Nephron (organoid): ENCODE measurements at regions not wholly inside any gene's neighbourhood (a gene's known extent, or its start where the extent isn't known, plus 50 kb on each side); places are given as distances from the start of the nearest gene placed in this dataset.

Experiments
- H3K27ac Mint-ChIP-seq, 3 experiments: 2 replicates each; pipeline ENCODE4 v1.8.0; 2020; ENCODE audit warnings: mixed read lengths in 3 of 3, mild to moderate bottlenecking in 2 of 3, moderate library complexity in 1 of 3
- H3K27me3 Mint-ChIP-seq: 2 replicates; pipeline ENCODE4 v1.8.0; 2021; ENCODE audit warnings: low read depth, mild to moderate bottlenecking, moderate library complexity, mixed read lengths
- H3K36me3 Mint-ChIP-seq: 2 replicates; pipeline ENCODE4 v1.8.0; 2020; ENCODE audit warnings: low read depth, mixed read lengths
- H3K4me1 Mint-ChIP-seq: 2 replicates; pipeline ENCODE4 v1.8.0; 2020; ENCODE audit warnings: mixed read lengths
- H3K4me3 Mint-ChIP-seq, 3 experiments: 2 replicates each; pipeline ENCODE4 v1.8.0; 2020; ENCODE audit warnings: mild to moderate bottlenecking in 3 of 3, mixed read lengths in 3 of 3, moderate library complexity in 2 of 3
- H3K9me3 Mint-ChIP-seq: 2 replicates; pipeline ENCODE4 v1.8.0; 2020; ENCODE audit warnings: mixed read lengths
- CTCF ChIP-seq, 3 experiments: fragments of 200-600 bp; sonication (generic); IDR thresholded peaks; one replicate each; pipeline ENCODE4 v1.5.0; 2021; ENCODE audit warnings: antibody characterized with exemption in 3 of 3; ENCODE audit not compliant: unreplicated experiment in 3 of 3

- H3K4me1 Mint-ChIP-seq = no peaks in the 10 kb centered on the region
- no peaks in the 10 kb centered on the region for H3K9me3 Mint-ChIP-seq
- no peaks in the 10 kb centered on the region for H3K36me3 Mint-ChIP-seq
- peaks cover 71% of the 10 kb centered on the region for H3K27me3 Mint-ChIP-seq
- H3K27ac Mint-ChIP-seq = no peak overlapping the region
- TF ChIP-seq CTCF (IDR thresholded peaks at IDR 0.05; ENCODE audit: unreplicated experiment in 3 of 3) = no peak
- no peak overlapping the region for H3K4me3 Mint-ChIP-seq
These were observed 153.8 kb downstream of the ACTL8 start for GRCh38 chr1:17908945-17909344.

GRCh38 chr1:17909634-17910033, 154.5 kb downstream of the ACTL8 start:
- peaks cover 78% of the 10 kb centered on the region for H3K27me3 Mint-ChIP-seq
- no peak for TF ChIP-seq CTCF (IDR thresholded peaks at IDR 0.05; ENCODE audit: unreplicated experiment in 3 of 3)
- no peak overlapping the region for H3K4me3 Mint-ChIP-seq
- H3K4me1 Mint-ChIP-seq = no peaks in the 10 kb centered on the region
- H3K36me3 Mint-ChIP-seq = no peaks in the 10 kb centered on the region
- no peaks in the 10 kb centered on the region for H3K9me3 Mint-ChIP-seq
- no peak overlapping the region for H3K27ac Mint-ChIP-seq

- H3K4me1 Mint-ChIP-seq = no peaks in the 10 kb centered on the region
- no peak for TF ChIP-seq CTCF (IDR thresholded peaks at IDR 0.05; ENCODE audit: unreplicated experiment in 3 of 3)
- H3K9me3 Mint-ChIP-seq = no peaks in the 10 kb centered on the region
- H3K27me3 Mint-ChIP-seq = peaks cover 87% of the 10 kb centered on the region
- no peak overlapping the region for H3K27ac Mint-ChIP-seq
- no peak overlapping the region for H3K4me3 Mint-ChIP-seq
- H3K36me3 Mint-ChIP-seq = no peaks in the 10 kb centered on the region
These were observed 156.7 kb downstream of the ACTL8 start for GRCh38 chr1:17911791-17912190.

- Mint-ChIP-seq H3K27me3 (peaks cover 91% of the 10 kb centered on the region), H3K36me3 (no peaks in the 10 kb centered on the region), H3K9me3 (no peaks in the 10 kb centered on the region), H3K27ac (no peak overlapping the region), H3K4me1 (no peaks in the 10 kb centered on the region), H3K4me3 (no peak overlapping the region)
- no peak for TF ChIP-seq CTCF (IDR thresholded peaks at IDR 0.05; ENCODE audit: unreplicated experiment in 3 of 3)
These were observed 157.4 kb downstream of the ACTL8 start for GRCh38 chr1:17912491-17912890.

- H3K27ac Mint-ChIP-seq = no peak overlapping the region
- TF ChIP-seq CTCF (IDR thresholded peaks at IDR 0.05; ENCODE audit: unreplicated experiment in 3 of 3) = no peak
- H3K27me3 Mint-ChIP-seq = peaks cover 91% of the 10 kb centered on the region
- H3K36me3 Mint-ChIP-seq = no peaks in the 10 kb centered on the region
- H3K9me3 Mint-ChIP-seq = no peaks in the 10 kb centered on the region
- H3K4me3 Mint-ChIP-seq = no peak overlapping the region
- H3K4me1 Mint-ChIP-seq = no peaks in the 10 kb centered on the region
These were observed 158.4 kb downstream of the ACTL8 start for GRCh38 chr1:17913326-17914115.

GRCh38 chr1:17914131-17914530, 159.0 kb downstream of the ACTL8 start:
- Mint-ChIP-seq H3K9me3 (no peaks in the 10 kb centered on the region), H3K36me3 (no peaks in the 10 kb centered on the region), H3K4me3 (no peak overlapping the region), H3K4me1 (no peaks in the 10 kb centered on the region), H3K27me3 (peaks cover 89% of the 10 kb centered on the region), H3K27ac (no peak overlapping the region)
- TF ChIP-seq CTCF (IDR thresholded peaks at IDR 0.05; ENCODE audit: unreplicated experiment in 3 of 3) = no peak
